Cardiac muscle cell (in vitro differentiated cells and primary cell): ENCODE measurements at regions not wholly inside any gene's neighbourhood (a gene's known extent, or its start where the extent isn't known, plus 50 kb on each side); places are given as distances from the start of the nearest gene placed in this dataset.

Experiments
- DNase-seq, 2 donors: peaks; one replicate each; pipeline versions ENCODE4 v3.0.0 to v3.0.0-alpha.2; 2010 to 2017; ENCODE audit warnings: low read depth in 1 of 2, low spot score in 1 of 2
- H3K27ac ChIP-seq: fragments of 200-600 bp; sonication (generic); 2 replicates; pipeline ENCODE4 v1.5.1; 2016
- H3K27me3 ChIP-seq: fragments of 200-600 bp; sonication (generic); 2 replicates; pipeline ENCODE4 v1.6.0; 2016; ENCODE audit warnings: control low read depth
- H3K36me3 ChIP-seq: fragments of 200-600 bp; sonication (generic); 2 replicates; pipeline ENCODE4 v1.5.1; 2016; ENCODE audit warnings: control low read depth
- H3K4me1 ChIP-seq: fragments of 200-600 bp; sonication (generic); 2 replicates; pipeline ENCODE4 v1.8.1; 2017; ENCODE audit warnings: low read depth, mild to moderate bottlenecking, mixed run types
- H3K4me3 ChIP-seq: fragments of 200-600 bp; sonication (generic); 2 replicates; pipeline ENCODE4 v1.5.1; 2016; ENCODE audit warnings: mild to moderate bottlenecking
- H3K9me3 ChIP-seq: fragments of 200-600 bp; sonication (generic); 2 replicates; pipeline ENCODE4 v1.5.1; 2017; ENCODE audit warnings: low read depth, mild to moderate bottlenecking, control low read depth
- CTCF ChIP-seq: IDR thresholded peaks from 2 replicates; pipeline ENCODE4 v1.5.1; 2012; ENCODE audit warnings: low read depth, mild to moderate bottlenecking, low read length

- H3K4me1 ChIP-seq = no peaks in the 10 kb centered on the region
- DNase-seq = peak in 1 of 2 donors; percentile 18
- no peaks in the 10 kb centered on the region for H3K9me3 ChIP-seq
- no peaks in the 10 kb centered on the region for H3K27me3 ChIP-seq
- TF ChIP-seq CTCF = no peak
- no peak overlapping the region for H3K4me3 ChIP-seq
- no peak overlapping the region for H3K27ac ChIP-seq
- no peaks in the 10 kb centered on the region for H3K36me3 ChIP-seq
Observed at GRCh38 chr2:187078297-187078696, 229.3 kb upstream of the ZSWIM2 start.

- TF ChIP-seq CTCF = no peak
- DNase-seq = no peak
- Histone ChIP-seq H3K4me1 (no peaks in the 10 kb centered on the region), H3K9me3 (no peaks in the 10 kb centered on the region), H3K4me3 (no peak overlapping the region), H3K27ac (no peak overlapping the region), H3K27me3 (no peaks in the 10 kb centered on the region), H3K36me3 (no peaks in the 10 kb centered on the region)
Observed at GRCh38 chr2:187075671-187076070, 226.7 kb upstream of the ZSWIM2 start.

- DNase-seq = no peak
- no peaks in the 10 kb centered on the region for H3K36me3 ChIP-seq
- H3K27ac ChIP-seq = no peak overlapping the region
- H3K9me3 ChIP-seq = no peaks in the 10 kb centered on the region
- H3K4me1 ChIP-seq = no peaks in the 10 kb centered on the region
- H3K27me3 ChIP-seq = no peaks in the 10 kb centered on the region
- H3K4me3 ChIP-seq = no peak overlapping the region
- TF ChIP-seq CTCF = no peak
Observed at GRCh38 chr2:187075199-187075635, 226.2 kb upstream of the ZSWIM2 start.

GRCh38 chr2:187058198-187058597 lies 209.2 kb upstream of the ZSWIM2 start:
- no peak overlapping the region for H3K27ac ChIP-seq
- TF ChIP-seq CTCF = no peak
- H3K9me3 ChIP-seq = no peaks in the 10 kb centered on the region
- no peak for DNase-seq
- no peaks in the 10 kb centered on the region for H3K4me1 ChIP-seq
- H3K27me3 ChIP-seq = no peaks in the 10 kb centered on the region
- H3K36me3 ChIP-seq = no peaks in the 10 kb centered on the region
- no peak overlapping the region for H3K4me3 ChIP-seq

- no peak overlapping the region for H3K4me3 ChIP-seq
- no peaks in the 10 kb centered on the region for H3K36me3 ChIP-seq
- no peaks in the 10 kb centered on the region for H3K9me3 ChIP-seq
- H3K27me3 ChIP-seq = no peaks in the 10 kb centered on the region
- H3K27ac ChIP-seq = no peak overlapping the region
- TF ChIP-seq CTCF = no peak
- no peak for DNase-seq
- no peaks in the 10 kb centered on the region for H3K4me1 ChIP-seq
Observed at GRCh38 chr2:187057466-187057865, 208.5 kb upstream of the ZSWIM2 start.
